Stimulated activated CD8-positive, alpha-beta memory T cell treated with anti-CD3 and anti-CD28 coated beads, Interleukin-15, amount 100 ng/mL, for 24 hours (primary cell): ENCODE measurements at regions not wholly inside any gene's neighbourhood (a gene's known extent, or its start where the extent isn't known, plus 50 kb on each side); places are given as distances from the start of the nearest gene placed in this dataset.

Experiments
- DNase-seq: peaks from one replicate; pipeline ENCODE4 v3.0.0-alpha.2; 2020; ENCODE audit warnings: low read depth

DNA sequence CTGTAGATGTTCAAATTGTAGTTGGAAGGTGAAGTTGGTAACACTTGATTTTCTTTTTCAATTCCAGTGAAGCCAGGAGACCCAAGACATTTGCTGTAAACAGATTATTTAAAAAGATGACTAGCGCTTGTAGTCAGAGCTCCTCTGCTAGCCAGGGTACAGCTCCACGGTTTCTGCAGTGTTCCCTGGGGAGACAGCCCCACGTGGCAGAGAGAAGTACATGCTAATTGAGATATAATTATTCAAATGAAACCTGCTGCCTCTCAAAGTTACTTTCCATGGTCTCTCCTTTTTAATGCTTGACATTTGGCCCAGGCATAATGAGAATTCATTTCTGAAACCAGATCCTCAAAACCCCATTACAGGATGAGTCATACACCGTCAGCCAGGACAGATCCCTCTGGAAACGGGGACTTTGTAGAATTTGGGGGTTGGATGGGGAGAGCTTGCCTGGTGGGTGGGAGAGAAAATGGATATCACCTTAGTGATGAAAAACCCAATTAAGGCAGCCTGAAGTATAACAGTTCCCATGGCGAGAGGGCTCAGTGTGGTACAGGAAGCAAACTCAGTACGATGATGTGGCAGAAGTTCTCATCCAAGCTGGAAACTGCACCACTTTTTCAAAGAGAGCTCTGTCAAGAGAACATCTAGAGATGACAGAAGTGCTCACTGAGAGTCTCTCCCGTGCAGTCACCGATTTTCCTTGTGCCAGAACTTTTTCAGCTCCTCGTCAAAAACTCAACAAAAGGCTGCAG lies 637.7 kb upstream of the TMEM132C start:
- DNase-seq, result no peak

DNA sequence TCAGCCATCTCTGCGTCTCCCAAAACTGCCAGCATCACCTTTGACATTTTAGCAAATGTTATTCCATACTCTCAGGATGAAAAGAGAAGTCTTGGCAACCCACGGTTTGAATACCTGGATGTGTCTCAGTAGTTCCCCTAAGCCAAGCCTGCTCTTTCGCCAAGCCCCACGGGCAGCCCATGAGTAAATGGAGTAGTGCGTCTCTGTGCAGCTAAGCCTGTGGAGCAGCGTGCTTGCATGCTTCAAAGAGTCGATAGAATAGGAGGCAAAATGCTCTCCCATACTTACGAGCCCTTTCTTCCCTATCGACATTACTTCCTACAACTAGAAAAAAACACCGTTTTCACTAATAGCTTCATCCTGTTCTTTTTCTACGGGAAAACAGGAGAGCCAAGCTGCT lies 634.5 kb upstream of the TMEM132C start:
- no peak for DNase-seq

DNA sequence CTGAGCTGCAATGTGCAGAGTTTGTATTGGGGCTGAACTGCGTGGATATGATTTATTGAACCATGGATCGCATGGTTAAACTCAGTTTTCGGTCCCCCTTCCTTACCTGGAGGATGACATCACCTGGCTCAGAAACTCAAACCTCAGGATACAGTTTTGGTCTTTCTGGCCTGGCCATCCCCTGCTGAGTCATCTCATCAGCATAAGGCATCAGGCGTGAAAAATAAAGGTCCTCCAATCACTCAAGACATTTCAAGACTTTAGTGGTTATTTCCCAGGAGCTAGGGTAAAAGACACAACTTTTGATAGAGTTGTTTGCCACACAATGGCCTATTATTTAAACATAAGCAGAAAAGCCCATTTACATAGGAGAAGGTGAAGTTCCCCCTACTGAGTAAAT lies 631.1 kb upstream of the TMEM132C start:
- DNase-seq, result no peak

DNA sequence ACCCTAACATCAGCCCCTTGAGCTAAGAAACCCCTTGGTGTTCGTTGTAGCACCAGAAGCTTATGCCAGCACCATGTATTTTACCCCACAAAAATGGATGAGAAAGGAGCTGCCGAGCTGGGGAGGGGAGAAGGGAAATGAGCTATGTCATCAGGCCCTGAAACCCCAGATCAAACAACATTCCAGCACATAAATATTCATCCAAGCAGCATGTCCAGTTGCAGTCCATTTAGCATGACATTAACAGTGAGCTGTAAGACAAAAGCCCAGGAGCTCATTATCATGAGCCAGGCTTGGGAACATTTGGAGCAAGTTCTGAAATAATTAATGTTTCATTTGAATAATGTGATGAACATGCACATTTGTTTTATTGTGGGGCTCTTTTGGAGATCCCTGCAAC lies 630.1 kb upstream of the TMEM132C start:
- no peak for DNase-seq

DNA sequence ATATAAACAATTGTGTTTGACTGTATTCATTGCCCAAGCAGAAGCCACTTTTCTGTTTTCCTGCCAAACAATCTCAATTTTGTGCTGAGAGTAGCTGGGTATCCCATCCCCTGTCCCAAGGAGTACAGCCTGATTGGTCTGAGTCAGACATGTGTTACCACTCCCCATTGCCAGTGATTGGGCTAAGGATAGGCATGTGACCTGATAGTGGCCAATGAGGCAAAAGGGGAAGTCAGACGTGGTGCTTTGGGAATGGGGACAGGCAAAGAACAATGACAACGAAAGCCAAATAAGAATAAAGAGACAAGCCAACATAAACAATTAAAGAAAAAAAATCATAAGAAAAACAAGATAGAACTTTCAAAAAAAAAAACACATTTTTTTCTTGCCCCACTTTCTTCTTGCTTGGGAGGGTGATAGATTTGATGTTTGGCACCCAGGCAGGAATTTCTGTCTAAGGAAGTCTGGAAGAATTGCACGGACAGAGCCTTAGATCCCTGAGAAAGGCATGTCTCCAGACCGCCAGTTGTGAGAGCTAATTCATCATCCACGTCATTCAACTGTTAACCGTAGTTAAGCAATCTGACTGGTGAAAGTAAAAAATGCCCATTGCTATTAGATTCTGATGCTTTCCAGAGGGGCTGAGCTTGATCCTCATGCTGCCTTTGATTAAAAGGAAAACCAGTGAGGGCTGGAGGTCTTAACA lies 626.6 kb upstream of the TMEM132C start:
- no peak for DNase-seq

DNA sequence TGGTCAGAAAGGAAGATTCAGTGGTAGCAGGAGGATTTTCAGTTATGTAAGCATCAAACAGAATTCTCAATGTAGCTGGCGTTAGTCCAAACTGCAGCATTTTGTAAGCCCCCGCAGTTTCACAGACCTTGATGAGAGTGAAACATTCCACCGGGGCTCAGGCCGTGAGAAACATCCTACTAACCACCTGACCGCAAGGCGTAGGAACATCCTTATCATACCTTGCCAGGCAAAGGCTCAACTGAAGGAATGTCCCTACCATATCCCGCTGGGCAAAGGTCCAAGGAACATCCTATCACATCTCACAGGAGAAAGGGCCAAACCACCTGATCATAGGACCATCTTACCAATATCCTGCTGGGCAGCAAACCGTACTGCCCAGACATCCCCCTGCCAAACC lies 624.8 kb upstream of the TMEM132C start:
- no peak for DNase-seq

DNA sequence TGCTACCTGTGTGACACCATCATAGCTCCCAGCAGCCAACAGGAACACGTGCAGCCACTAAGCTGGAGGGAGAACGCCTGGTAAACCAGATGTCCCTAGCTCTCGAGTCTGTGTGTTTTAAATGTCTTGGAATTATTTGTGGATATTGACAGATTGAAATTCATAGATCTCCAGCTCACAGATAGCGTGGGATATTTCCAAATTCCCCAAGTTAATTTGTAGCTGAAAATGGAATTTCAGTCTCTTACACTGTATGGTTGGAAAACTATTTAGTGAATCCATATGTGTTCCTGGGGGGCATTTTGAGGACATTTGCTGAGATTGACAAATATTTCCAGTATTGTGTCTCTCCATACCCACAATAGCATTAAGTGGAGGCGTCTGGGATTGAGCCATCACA lies 618.6 kb upstream of the TMEM132C start:
- no peak for DNase-seq

DNA sequence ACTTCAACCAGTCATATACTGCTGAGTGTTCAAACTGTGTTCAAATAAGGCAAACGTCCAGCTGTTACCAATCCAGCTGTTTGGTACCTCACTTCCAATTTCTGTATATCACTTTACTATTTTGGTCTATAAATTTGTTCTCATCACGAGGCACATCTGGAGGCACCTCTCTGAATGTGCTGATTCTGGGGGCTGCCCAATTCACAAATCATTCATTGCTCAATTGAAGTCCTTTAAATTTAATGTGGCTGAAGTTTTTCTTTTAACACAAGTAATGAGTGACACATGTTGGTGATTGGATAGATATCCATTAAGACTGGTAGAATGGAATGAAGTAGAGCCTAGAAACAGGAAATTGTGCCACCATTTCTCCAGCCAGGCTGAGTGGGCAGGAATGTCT lies 617.0 kb upstream of the TMEM132C start:
- no peak for DNase-seq

DNA sequence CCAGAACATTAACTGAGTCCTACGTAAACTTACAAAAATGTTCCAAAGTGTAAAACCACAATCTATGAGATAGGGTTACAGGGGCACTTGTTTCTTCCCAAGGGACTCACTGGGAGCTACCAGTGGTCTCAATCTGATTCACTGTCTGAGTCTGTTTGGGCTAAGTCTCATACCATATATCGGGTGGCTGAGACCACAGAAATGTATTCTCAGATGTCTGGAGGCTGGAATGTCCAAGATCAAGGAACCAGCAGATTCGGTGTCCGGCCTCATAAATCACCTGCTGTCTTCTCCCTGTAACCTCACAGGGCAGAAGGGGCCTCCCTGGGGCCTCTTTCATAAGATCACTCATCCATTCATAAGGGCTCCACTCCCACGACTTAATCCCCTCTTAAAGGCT lies 616.3 kb upstream of the TMEM132C start:
- no peak for DNase-seq

DNA sequence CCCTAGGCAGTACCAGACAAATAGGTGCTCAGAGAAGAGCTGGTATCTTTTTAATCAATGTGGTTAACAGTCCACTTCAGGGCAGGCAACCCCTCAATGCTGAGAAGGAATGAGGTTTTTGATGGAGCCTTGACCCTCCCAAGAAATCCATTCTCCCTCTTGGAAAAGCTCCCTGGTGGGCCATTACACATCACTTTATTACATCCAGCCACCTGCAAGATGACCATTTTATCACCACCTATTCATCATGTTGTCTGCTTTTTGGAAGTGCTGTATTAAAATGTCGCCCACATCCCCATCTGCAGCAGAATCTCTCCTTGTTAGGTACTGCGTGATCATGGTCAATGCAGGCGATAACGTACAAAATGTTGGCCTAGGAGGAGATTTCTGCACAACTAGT lies 614.7 kb upstream of the TMEM132C start:
- no peak for DNase-seq

DNA sequence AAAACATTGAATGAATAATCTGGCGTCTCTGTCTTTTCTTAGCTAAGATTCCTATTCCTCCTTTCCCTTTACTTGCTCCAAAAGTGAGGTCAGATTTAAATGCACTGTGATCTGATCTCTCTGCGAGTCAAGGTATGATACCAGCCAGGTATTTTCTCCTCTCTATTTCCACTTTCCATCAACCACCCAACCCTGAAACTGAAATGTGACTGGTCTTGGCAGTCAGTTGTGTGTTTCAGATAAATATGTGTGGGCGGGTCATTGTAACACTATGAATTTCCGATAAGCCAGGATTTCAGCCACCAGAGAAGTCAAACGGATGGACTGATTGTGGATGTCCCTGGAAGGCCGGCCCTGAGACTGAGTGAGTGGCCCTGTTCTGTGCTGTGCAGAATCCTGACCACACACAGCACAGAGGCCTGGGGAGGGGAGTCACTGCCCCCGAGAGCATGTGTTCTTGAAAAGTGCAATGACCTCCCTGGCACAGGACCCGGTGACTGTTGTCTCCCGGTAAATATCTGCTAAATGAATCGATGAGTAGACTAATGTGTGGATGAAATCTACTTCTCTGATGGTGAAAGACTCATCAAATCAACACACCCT lies 612.5 kb upstream of the TMEM132C start:
- DNase-seq, result no peak

DNA sequence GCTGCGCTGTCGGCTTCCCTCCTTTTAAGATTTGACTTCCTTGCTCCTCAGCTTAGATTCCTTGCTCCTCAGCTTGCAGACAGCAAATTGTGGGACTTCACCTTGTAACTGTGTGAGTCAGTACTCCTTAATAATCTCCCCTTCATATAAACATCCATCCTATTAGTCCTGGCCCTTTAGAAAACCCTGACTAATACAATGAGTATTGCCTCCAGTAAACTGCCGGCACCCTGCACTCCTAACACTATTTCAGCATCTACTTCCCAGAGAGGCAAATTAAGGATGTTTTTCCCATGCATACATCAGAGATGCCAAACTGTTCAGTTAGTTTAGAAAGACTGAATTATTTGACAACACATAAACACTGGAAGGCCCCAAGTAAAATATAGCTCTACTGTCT lies 611.3 kb upstream of the TMEM132C start:
- DNase-seq, result no peak

DNA sequence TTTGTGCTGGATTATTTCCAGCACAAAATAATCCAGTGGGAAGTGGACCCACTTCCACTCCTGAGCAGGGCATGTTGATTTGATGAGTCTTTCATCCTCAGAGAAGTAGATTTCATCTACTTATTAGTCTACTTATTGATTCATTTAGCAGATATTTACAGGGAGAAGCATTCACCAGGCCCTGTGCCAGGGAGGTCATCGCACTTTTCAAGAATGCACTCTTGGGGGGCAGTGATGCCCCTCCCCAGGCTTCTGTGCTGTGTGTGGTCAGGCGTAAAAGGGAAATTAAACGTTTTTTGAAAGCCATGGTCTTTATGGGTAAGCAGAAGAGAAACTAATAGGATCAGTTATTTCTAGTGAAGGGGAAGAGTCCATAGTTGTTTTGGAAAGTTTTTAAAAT lies 610.7 kb upstream of the TMEM132C start:
- no peak for DNase-seq

DNA sequence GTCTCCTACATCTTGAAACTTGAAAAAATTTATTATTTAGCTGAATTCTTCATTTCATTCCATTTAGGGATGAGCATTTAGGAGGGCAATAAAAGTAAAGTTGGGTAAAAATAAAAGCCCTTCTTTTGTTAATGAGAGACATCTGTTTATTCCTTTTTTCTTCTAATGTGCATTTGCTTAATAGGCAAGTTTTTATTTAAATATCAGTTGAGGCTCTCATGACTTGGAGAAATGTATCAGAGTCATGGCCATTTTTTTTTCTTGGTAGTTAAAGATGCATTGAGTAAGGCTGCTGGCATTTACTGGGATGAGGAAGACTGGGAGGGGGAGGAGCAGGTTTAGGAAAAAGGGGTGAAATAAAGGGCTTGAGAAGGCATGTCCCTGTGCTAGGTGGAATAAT lies 609.9 kb upstream of the TMEM132C start:
- DNase-seq, result no peak

DNA sequence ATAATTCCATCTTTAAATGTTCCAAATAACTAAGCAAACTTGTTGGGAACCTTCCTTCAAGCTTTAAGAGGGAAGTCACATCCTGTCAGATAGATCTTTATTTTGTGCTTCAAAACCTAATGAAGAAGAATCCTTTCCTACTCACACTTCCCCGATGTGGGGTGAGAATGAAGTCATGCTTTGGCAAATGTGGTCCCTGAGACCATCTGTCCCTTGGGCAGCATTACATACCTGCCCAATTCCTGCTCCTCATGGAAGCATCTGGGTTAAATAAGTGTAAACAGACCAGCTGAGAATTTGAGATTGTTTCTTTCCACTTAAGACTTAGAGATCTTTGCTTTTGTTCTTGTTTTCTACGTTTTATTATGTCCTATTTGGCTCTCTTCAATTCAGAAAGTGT lies 606.0 kb upstream of the TMEM132C start:
- no peak for DNase-seq

DNA sequence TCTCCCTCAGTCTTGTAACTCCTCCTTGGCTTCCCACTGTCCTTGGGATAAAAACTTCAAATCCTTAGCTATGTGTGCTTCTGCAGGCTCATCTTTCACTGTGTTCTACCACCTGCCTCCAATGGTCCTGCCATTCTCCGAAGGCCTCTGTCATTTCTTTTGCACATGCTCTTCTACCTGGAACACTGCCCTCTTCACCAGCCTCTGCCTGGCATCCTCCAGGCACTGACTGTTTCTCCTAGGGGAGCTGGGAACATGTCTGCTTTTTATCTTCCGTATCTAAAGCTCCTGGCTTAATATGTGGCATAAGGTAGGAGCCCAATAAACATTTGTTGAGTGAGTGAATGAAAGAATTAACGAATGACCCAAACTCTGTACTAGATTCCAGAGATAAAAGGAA lies 603.3 kb upstream of the TMEM132C start:
- DNase-seq, result no peak

DNA sequence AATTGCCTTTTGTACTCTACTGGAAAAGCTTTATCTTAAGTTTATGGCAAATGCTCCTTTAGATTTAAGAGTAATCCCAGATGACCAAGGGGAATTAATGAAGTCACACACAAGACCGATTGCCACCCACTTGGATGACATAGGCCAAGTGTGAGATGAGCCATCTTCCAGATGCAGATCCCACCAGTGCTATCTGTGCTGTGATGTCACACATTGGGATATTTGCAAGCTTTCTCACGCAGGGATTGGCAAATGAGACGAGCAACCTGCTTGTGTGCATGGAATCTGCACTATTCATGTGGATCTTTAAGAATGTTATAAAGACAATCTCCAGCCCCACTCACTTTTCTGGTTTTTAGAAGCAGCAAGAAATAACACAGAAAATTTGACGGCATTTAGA lies 602.1 kb upstream of the TMEM132C start:
- no peak for DNase-seq

DNA sequence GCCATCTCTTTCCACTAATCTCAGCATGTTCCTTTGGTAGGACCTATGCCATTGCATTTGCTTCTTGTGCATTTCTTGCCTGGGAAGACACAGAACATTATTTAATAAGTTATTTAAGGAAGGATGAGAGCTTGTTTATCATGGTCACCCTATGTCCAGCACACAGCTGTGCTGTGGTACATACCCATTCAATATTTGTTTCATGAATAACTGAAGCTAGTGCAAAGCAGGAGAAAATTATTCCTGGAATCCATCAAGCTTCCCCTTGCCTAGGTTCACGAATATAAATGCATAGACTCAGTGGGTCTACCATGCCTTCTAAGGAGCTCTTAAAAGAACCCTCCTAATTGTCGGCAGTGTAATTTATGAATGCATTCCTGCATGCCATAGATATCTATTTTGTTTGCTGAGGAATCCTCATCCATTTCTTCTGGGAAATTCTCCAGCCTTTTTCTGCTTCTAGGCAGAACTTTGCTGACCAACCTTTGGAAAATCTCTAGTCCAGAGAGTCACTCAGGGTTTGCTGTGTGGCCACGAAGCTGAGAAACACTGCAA lies 599.8 kb upstream of the TMEM132C start:
- DNase-seq, result no peak

DNA sequence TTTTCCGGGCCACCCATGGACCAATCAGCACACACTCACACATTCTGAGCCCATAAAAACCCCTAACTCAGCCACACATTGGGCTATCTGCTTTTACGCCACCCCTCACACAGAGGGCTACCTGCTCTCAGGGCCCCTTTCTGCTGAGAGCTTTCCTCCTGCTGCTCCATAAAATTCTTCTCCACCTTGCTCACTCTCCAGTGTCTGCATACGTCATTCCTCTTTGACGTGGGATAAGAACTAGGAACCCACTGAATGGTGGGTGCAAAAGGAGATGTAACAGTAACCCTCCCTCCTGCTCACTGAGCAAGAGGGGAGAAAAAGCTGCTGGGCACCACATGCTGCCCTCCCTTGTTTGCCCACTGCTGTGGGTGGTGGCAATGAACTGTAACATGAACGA lies 596.7 kb upstream of the TMEM132C start:
- no peak for DNase-seq

DNA sequence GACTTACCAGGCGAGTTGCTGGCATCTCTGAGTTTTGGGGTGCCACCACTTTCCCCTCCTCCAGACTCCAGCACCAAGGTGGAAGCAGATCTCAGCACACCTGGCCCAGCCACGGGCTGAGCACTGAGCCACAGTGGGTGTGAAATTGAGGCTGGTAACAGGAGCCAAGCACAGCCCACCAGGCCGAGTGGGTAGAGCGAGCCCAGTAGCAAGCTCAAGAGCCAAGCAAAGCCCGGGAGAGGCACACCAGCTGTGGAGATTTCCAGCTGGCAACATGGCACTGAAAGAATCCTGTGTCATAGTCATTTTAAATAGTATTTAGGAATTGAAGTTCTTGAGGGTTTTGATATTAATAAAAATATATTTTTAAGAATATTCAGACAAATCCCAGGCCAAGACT lies 596.2 kb upstream of the TMEM132C start:
- DNase-seq, result no peak

DNA sequence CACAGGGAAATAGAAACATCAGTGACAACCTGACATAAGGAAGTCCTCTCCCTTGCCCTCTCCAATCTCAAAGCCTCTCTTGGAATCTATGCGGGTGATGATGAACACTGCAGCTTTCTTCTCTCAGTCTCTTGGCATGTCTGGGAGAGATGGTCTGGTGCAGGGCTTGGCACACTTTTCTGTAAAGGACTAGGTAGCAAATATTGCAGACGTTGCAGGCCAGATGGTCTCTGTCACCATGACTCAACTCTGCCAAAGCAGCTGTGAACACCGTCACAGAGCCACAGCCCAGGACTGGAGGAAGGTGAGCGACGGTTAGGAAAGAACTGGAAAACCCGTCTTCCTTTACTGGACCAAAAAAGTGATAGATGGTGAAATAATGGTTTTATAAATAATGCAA lies 591.0 kb upstream of the TMEM132C start:
- no peak for DNase-seq

DNA sequence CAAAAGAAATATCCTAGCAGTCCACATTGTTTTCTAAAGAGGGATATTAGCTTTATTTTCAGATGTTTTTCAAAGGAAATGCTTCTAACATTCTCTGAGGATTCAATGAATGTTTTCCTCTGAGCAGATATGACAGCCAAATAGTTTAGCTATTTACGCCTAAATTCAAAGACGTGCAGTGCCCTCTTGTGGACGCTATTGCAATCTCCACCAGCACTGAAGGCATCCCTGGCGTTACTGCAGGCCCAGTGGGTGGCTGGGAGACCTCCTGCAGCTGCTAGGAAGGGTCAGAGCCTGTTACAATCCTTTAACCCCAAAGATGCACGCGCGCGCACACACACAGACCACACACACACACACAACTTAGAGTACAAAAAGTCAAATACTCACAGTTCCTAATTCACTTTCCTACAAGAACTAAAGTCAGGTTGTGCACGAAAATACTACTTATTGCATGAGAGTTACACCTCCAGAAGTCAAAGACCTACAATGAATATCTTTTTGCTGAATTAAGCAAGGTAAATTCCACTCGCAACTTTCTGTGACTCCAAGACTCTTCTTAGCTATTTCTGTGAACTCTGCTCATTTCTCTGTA lies 589.3 kb upstream of the TMEM132C start:
- DNase-seq, result peak; percentile 4

DNA sequence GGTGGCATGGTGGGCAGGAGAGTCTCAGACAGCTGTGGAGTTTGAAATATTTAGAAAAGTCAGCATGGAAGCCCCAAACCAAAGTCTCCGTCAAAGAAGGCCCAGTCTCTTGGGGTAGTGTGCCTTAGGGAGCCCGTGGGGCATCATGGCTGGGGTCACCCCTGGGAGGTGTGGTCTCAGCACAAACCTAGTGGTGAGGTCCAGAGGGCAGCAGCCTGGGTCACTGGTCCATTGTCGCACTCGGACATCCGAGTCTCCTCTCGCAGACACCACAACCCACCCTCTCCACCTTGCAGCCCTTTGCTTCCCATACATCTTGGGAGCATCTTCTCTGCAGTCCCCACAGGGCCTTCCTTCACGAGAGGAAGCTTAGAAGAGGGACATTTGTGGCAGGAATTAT lies 588.0 kb upstream of the TMEM132C start:
- no peak for DNase-seq
